Panc1 (cell line): ENCODE measurements at regions not wholly inside any gene's neighbourhood (a gene's known extent, or its start where the extent isn't known, plus 50 kb on each side); places are given as distances from the start of the nearest gene placed in this dataset.

Experiments
- CTCF ChIP-seq: fragments of 450-650 bp; IDR thresholded peaks from 2 replicates; pipeline ENCODE4 v1.5.1; 2017; ENCODE audit warnings: mild to moderate bottlenecking
- POLR2AphosphoS5 ChIP-seq: IDR thresholded peaks from 2 replicates; pipeline ENCODE4 v1.6.1; 2012; ENCODE audit warnings: mild to moderate bottlenecking, low read depth, low read length, moderate library complexity
- REST ChIP-seq, 2 experiments: IDR thresholded peaks; 2 replicates each; pipeline ENCODE4 v1.6.1; 2011 to 2012; ENCODE audit warnings: low read depth in 2 of 2, control low read depth in 1 of 2, low read length in 1 of 2, mild to moderate bottlenecking in 1 of 2, moderate library complexity in 1 of 2; ENCODE audit not compliant: insufficient read depth in 1 of 2
- SIN3A ChIP-seq: IDR thresholded peaks from 2 replicates; pipeline ENCODE4 v1.6.1; 2012; ENCODE audit warnings: low read depth, mild to moderate bottlenecking, low read length, moderate library complexity, borderline replicate concordance; ENCODE audit not compliant: insufficient read depth

DNA sequence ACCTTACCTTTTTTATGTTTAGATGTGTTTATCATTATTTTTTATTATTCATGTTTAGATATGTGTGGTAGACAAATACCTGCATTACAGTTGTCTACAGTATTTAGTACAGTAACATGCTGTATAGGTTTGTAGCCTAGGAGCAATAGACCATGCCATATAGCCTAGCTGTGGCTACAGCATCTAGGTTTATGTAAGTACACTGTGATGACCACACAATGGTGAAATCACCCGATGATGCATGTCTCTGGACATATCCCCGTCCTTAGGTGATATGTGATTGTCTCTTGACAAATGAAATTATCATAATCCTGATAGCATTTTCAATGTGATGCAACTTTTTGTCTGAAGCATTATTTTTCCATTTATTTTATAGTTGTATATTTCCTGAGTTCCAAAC, 121.2 kb downstream of the DISP1 start:
- TF ChIP-seq CTCF (no peak), POLR2AphosphoS5 (no peak), REST (IDR thresholded peaks at IDR 0.05; ENCODE audit: insufficient read depth in 1 of 2, low read depth in 2 of 2, low read length in 1 of 2) (no peak), SIN3A (no peak)
